Right kidney (tissue), 1 donor: ENCODE measurements at regions not wholly inside any gene's neighbourhood (a gene's known extent, or its start where the extent isn't known, plus 50 kb on each side); places are given as distances from the start of the nearest gene placed in this dataset.
"Not testable (repeated sequence)": the region's sequence is repeated elsewhere in the genome, so short reads cannot be mapped to it uniquely, and the experiment has no call there.

Experiments used
- DNase-seq: peaks from one replicate; pipeline ENCODE4 v3.0.0-alpha.2; 2016

- DNase-seq: no peak
These were observed 583.6 kb downstream of the NR2F2 start for GRCh38 chr15:96914081-96914480.

- DNase-seq: no peak
These were observed 586.2 kb downstream of the NR2F2 start for GRCh38 chr15:96916750-96917149.

GRCh38 chr15:96924570-96924969 is 594.1 kb downstream of the NR2F2 start:
- DNase-seq: no peak

GRCh38 chr15:96947296-96948229 is 617.1 kb downstream of the NR2F2 start:
- DNase-seq: peak; percentile 79

- DNase-seq: no peak
These were observed 618.5 kb downstream of the NR2F2 start for GRCh38 chr15:96948981-96949380.

- no peak for DNase-seq
These were observed 628.2 kb downstream of the NR2F2 start for GRCh38 chr15:96958721-96959120.

GRCh38 chr15:96959501-96959900 is 629.0 kb downstream of the NR2F2 start:
- DNase-seq: no peak

GRCh38 chr15:96960711-96961480 is 630.4 kb downstream of the NR2F2 start:
- no peak for DNase-seq

- no peak for DNase-seq
These were observed 636.1 kb downstream of the NR2F2 start for GRCh38 chr15:96966554-96966953.

- no peak for DNase-seq
These were observed 639.5 kb downstream of the NR2F2 start for GRCh38 chr15:96969732-96970710.

- no peak for DNase-seq
These were observed 641.7 kb downstream of the NR2F2 start for GRCh38 chr15:96972201-96972600.

GRCh38 chr15:96974761-96975160 is 644.3 kb downstream of the NR2F2 start:
- no peak for DNase-seq

GRCh38 chr15:96977886-96978285 is 647.4 kb downstream of the NR2F2 start:
- DNase-seq: no peak

- DNase-seq: no peak
These were observed 648.5 kb downstream of the NR2F2 start for GRCh38 chr15:96978937-96979473.

- not testable (repeated sequence) for DNase-seq
These were observed 653.7 kb downstream of the NR2F2 start for GRCh38 chr15:96984121-96984671.

GRCh38 chr15:96992817-96993216 is 662.3 kb downstream of the NR2F2 start:
- DNase-seq: no peak

- DNase-seq: no peak
These were observed 667.0 kb downstream of the NR2F2 start for GRCh38 chr15:96997538-96997937.

GRCh38 chr15:97009031-97009431 is 678.5 kb downstream of the NR2F2 start:
- peak; percentile 48 for DNase-seq

GRCh38 chr15:97012986-97013385 is 682.5 kb downstream of the NR2F2 start:
- DNase-seq: no peak

- no peak for DNase-seq
These were observed 683.0 kb downstream of the NR2F2 start for GRCh38 chr15:97013491-97013890.

GRCh38 chr15:97014001-97014400 is 683.5 kb downstream of the NR2F2 start:
- DNase-seq: no peak

- no peak for DNase-seq
These were observed 693.0 kb downstream of the NR2F2 start for GRCh38 chr15:97023488-97023844.
